ENCODE measurements at regions not wholly inside any gene's neighbourhood (a gene's known extent, or its start where the extent isn't known, plus 50 kb on each side); places are given as distances from the start of the nearest gene placed in this dataset.

DNA sequence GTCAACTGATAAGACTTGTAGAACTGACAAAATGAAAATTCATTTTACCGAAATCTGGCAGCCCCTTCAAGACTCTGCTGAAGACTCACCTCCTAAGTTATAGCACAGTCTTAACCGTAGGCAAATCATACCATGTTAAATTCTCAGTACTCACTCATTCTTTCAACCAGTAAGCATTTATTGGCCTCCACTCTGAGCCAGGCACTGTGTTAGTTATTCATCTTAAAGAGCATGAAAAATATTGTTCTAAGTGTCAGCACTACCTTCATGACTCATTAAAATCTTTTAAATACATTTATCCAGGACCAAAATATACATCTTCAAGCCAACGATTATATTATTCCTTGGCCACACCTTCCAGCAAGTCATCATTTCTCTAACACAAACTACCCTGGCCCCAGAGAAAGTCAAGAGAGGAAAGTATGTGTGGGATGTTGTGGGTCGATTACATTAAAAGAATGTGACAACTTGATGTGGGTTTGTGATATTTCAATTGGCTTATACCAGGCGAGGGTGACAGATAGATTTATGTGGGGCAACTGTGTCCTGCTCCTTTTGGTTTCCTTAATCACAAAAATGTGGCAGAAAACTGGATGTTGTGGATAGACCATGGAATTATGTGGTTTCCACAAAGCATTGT, 55.0 kb downstream of the TMEM30B start:
- TF ChIP-seq, protein P1, sequence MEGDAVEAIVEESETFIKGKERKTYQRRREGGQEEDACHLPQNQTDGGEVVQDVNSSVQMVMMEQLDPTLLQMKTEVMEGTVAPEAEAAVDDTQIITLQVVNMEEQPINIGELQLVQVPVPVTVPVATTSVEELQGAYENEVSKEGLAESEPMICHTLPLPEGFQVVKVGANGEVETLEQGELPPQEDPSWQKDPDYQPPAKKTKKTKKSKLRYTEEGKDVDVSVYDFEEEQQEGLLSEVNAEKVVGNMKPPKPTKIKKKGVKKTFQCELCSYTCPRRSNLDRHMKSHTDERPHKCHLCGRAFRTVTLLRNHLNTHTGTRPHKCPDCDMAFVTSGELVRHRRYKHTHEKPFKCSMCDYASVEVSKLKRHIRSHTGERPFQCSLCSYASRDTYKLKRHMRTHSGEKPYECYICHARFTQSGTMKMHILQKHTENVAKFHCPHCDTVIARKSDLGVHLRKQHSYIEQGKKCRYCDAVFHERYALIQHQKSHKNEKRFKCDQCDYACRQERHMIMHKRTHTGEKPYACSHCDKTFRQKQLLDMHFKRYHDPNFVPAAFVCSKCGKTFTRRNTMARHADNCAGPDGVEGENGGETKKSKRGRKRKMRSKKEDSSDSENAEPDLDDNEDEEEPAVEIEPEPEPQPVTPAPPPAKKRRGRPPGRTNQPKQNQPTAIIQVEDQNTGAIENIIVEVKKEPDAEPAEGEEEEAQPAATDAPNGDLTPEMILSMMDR (conservative IDR thresholded peaks at IDR 0.05; ENCODE audit: low read depth, low read length), result no peak

DNA sequence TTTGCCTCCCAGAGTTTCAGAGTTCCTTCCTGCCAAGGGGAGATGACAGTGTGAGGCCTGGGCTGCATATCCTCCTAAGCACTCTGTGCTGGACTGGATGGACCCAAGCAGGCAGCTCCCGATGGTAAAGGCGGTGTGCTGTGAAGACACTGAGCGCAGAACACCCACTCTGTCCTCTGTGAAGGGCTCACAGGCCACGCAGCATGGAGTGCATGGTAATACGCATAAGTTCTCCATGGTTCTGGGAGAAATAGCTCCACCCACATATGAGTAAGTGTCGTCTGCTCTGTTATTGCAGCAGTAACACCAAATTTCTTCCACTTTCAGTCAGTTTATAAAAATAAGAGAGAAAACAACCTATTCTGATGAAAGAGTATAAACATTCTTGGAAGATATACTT, 55.8 kb downstream of the TMEM30B start:
- DNase-seq (ENCODE audit: low read depth), result no peak
- TF ChIP-seq, protein P1 (conservative IDR thresholded peaks at IDR 0.05; ENCODE audit: low read depth, low read length), result no peak
- no peak overlapping the region for H3K4me3 ChIP-seq (ENCODE audit: low read length)

More for the DNA sequence above, 55.0 kb downstream of the TMEM30B start:
- DNase-seq (ENCODE audit: low read depth), result no peak
- H3K4me3 ChIP-seq (ENCODE audit: low read length), result no peak overlapping the region

DNA sequence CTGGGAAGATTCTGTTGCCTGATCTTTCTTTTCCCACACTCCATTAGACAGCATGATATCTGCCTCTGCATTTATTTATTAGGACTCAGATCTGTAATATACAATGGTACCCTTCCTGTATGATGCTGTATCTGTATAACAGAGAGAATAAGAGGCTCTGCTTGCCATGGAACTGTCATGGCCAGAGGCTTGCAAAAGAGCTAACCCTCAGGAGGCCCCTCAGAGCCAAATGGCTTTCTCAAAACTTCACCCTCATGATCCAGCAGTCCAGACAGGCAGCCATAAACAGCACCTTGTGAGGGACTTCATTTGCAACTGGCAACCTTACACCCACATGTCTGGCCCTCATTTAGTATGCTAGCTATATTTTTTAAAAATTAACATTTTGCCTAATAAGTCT, 57.6 kb downstream of the TMEM30B start:
- TF ChIP-seq, protein P1 (conservative IDR thresholded peaks at IDR 0.05; ENCODE audit: low read depth, low read length), result no peak
- DNase-seq (ENCODE audit: low read depth), result no peak
- no peak overlapping the region for H3K4me3 ChIP-seq (ENCODE audit: low read length)

DNA sequence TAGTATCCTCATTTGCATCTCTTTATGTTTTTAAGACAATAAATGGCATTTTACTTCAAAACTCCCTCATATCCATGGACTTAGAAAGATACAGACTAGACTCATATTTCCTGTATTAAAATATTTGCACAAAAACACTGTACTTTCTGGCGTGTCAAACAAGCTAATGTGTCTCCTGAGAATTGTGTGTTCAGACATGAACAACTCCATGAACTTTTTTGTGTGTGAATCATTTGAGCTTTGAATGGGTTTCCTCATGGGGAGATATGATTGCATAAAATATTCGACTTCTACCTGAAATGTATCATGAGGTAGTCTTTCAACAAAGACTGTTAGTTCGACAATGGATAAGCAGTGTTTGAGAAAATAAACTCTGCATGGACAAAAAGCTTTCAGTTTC, 58.8 kb downstream of the TMEM30B start:
- DNase-seq (ENCODE audit: low read depth), result no peak
- H3K4me3 ChIP-seq (ENCODE audit: low read length), result no peak overlapping the region
- TF ChIP-seq, protein P1 (conservative IDR thresholded peaks at IDR 0.05; ENCODE audit: low read depth, low read length), result no peak

DNA sequence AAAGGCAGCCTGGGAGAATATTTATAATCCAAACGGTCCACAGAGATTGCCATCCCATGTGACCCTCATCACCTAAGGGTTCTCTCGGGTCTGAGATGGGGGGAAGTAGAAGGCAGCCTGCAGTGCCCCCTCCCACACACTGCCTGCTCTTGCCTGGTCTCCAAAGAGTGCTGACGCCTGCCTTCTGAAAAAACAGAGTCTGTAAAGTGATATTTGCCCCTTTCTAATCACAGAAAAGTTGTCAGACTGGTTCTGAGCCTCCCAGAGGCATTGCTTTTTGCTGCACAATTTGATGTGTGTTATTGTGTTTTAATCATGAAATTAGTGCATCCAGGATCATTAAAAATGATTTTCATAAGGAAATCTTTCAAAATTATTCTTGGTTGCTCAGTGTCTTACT, 59.2 kb downstream of the TMEM30B start:
- TF ChIP-seq, protein P1 (conservative IDR thresholded peaks at IDR 0.05; ENCODE audit: low read depth, low read length), result no peak
- H3K4me3 ChIP-seq (ENCODE audit: low read length), result no peak overlapping the region
- DNase-seq (ENCODE audit: low read depth), result no peak

DNA sequence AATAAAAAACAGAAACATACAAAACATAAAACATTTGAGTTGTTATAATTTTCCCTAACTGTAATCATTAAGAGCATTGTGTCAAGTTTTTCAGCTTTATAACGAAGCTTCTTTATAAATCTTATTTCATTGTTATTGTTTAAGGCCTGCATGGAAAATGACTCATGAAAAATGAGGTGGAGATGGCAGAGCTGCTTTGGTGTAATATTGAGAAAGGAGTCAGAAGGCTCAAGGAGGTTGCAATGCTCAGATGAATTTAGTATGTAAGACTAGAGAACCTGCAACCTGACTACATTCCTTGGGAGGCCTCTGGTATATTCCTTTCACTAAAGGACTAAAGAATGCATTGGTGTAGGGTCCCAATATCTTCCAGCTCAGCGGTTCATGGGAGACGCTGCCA, 61.5 kb downstream of the TMEM30B start:
- TF ChIP-seq, protein P1 (conservative IDR thresholded peaks at IDR 0.05; ENCODE audit: low read depth, low read length), result no peak
- no peak overlapping the region for H3K4me3 ChIP-seq (ENCODE audit: low read length)
- DNase-seq (ENCODE audit: low read depth), result no peak

DNA sequence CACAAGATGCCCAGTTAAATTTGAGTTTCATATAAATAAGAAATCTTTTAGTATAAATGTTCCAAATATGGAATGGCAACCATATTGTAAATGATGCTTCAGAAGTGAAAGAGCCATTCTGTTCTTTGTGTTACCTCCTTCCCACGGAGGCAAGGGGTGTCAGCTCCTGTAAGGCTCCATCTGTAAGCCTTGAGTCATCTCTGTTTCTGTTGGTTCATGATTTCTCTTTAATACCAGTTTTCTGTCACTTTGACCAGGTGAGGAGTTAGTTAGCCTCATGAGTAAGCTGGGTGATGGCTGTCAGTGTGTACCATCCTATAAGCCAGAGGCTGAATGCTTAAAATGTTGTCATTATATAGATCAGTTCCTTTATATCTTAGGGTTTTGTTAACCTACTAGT, 61.9 kb downstream of the TMEM30B start:
- DNase-seq (ENCODE audit: low read depth), result no peak
- H3K4me3 ChIP-seq (ENCODE audit: low read length), result no peak overlapping the region
- TF ChIP-seq, protein P1 (conservative IDR thresholded peaks at IDR 0.05; ENCODE audit: low read depth, low read length), result no peak
